IPS DF 6.9 (cell line): ENCODE measurements at regions not wholly inside any gene's neighbourhood (a gene's known extent, or its start where the extent isn't known, plus 50 kb on each side); places are given as distances from the start of the nearest gene placed in this dataset.

Experiments
- DNase-seq: peaks from one replicate; pipeline ENCODE4 v3.0.0-alpha.2; 2013; ENCODE audit warnings: low read depth, low spot score
- H3K27ac ChIP-seq: one replicate; pipeline ENCODE4 v1.5.1; 2013; ENCODE audit warnings: low read length, control low read depth
- H3K27me3 ChIP-seq: 2 replicates; pipeline ENCODE4 v1.6.1; 2013; ENCODE audit warnings: mild to moderate bottlenecking, low read length; ENCODE audit not compliant: control insufficient read depth, insufficient read depth
- H3K36me3 ChIP-seq: 2 replicates; pipeline ENCODE4 v1.6.1; 2013; ENCODE audit warnings: low read length; ENCODE audit not compliant: control insufficient read depth, insufficient read depth
- H3K4me1 ChIP-seq: 2 replicates; pipeline ENCODE4 v1.6.1; 2013; ENCODE audit warnings: low read length; ENCODE audit not compliant: control insufficient read depth, insufficient read depth
- H3K4me3 ChIP-seq: 2 replicates; pipeline ENCODE4 v1.5.1; 2013; ENCODE audit warnings: mild to moderate bottlenecking, low read length
- H3K9me3 ChIP-seq: 2 replicates; pipeline ENCODE4 v1.6.1; 2013; ENCODE audit warnings: low read length, inconsistent platforms; ENCODE audit not compliant: control insufficient read depth, insufficient read depth
- WGBS: extraction: QIAGEN DNeasy Blood & Tissue Kit; methylation state at CpG from one replicate; pipeline ENCODE4 v1.1.7; 2013; ENCODE audit warnings: mixed read lengths, missing lambda C conversion rate; ENCODE audit not compliant: insufficient read length, insufficient coverage; 5-methylcytosine and 5-hydroxymethylcytosine counted together

- Histone ChIP-seq H3K9me3 (no peaks in the 10 kb centered on the region), H3K4me3 (no peak overlapping the region), H3K36me3 (no peaks in the 10 kb centered on the region), H3K27ac (no peak overlapping the region), H3K27me3 (no peaks in the 10 kb centered on the region), H3K4me1 (no peaks in the 10 kb centered on the region)
- no CpG with 5 or more reads among the region's 1 CpG for WGBS
- no peak for DNase-seq
These were observed 128.3 kb downstream of the AXIN2 start for GRCh38 chr17:65433157-65433556.

- Histone ChIP-seq H3K27me3 (no peaks in the 10 kb centered on the region), H3K36me3 (no peaks in the 10 kb centered on the region), H3K4me3 (no peak overlapping the region), H3K4me1 (no peaks in the 10 kb centered on the region), H3K27ac (no peak overlapping the region), H3K9me3 (no peaks in the 10 kb centered on the region)
- no CpG with 5 or more reads among the region's 7 CpGs for WGBS
- no peak for DNase-seq
These were observed 130.3 kb downstream of the AXIN2 start for GRCh38 chr17:65431116-65431515.

GRCh38 chr17:65430209-65430833 lies 131.1 kb downstream of the AXIN2 start:
- Histone ChIP-seq H3K4me1 (no peaks in the 10 kb centered on the region), H3K27me3 (no peaks in the 10 kb centered on the region), H3K9me3 (no peaks in the 10 kb centered on the region), H3K4me3 (no peak overlapping the region), H3K27ac (no peak overlapping the region), H3K36me3 (no peaks in the 10 kb centered on the region)
- no peak for DNase-seq
- no CpG with 5 or more reads among the region's 9 CpGs for WGBS

- H3K4me3 ChIP-seq = no peak overlapping the region
- WGBS = no CpG with 5 or more reads among the region's 9 CpGs
These were observed 137.9 kb downstream of the AXIN2 start for GRCh38 chr17:65423346-65424140.

GRCh38 chr17:65418622-65419021 lies 142.8 kb downstream of the AXIN2 start:
- H3K4me3 ChIP-seq = no peak overlapping the region
- H3K27ac ChIP-seq = no peak overlapping the region
- H3K9me3 ChIP-seq = no peaks in the 10 kb centered on the region
- WGBS = no CpG with 5 or more reads among the region's 3 CpGs
- no peaks in the 10 kb centered on the region for H3K4me1 ChIP-seq
- DNase-seq = no peak
- no peaks in the 10 kb centered on the region for H3K27me3 ChIP-seq
- H3K36me3 ChIP-seq = no peaks in the 10 kb centered on the region

More at GRCh38 chr17:65423346-65424140, 137.9 kb downstream of the AXIN2 start:
- no peak for DNase-seq
- Histone ChIP-seq H3K27ac (no peak overlapping the region), H3K36me3 (no peaks in the 10 kb centered on the region), H3K4me1 (no peaks in the 10 kb centered on the region), H3K9me3 (no peaks in the 10 kb centered on the region), H3K27me3 (no peaks in the 10 kb centered on the region)

GRCh38 chr17:65417406-65418221 lies 143.8 kb downstream of the AXIN2 start:
- no peak for DNase-seq
- no peak overlapping the region for H3K27ac ChIP-seq
- H3K36me3 ChIP-seq = no peaks in the 10 kb centered on the region
- H3K4me3 ChIP-seq = no peak overlapping the region
- no peaks in the 10 kb centered on the region for H3K27me3 ChIP-seq
- H3K4me1 ChIP-seq = no peaks in the 10 kb centered on the region
- WGBS = no CpG with 5 or more reads among the region's 7 CpGs
- no peaks in the 10 kb centered on the region for H3K9me3 ChIP-seq

GRCh38 chr17:65415991-65416390 lies 145.5 kb downstream of the AXIN2 start:
- Histone ChIP-seq H3K4me1 (no peaks in the 10 kb centered on the region), H3K27me3 (no peaks in the 10 kb centered on the region), H3K4me3 (no peak overlapping the region), H3K9me3 (no peaks in the 10 kb centered on the region), H3K27ac (no peak overlapping the region), H3K36me3 (no peaks in the 10 kb centered on the region)
- DNase-seq = no peak
- WGBS = no CpG with 5 or more reads among the region's 5 CpGs

GRCh38 chr17:65413390-65413789 lies 148.1 kb downstream of the AXIN2 start:
- no peaks in the 10 kb centered on the region for H3K36me3 ChIP-seq
- no peak for DNase-seq
- H3K4me3 ChIP-seq = no peak overlapping the region
- H3K4me1 ChIP-seq = no peaks in the 10 kb centered on the region
- WGBS = no CpG with 5 or more reads among the region's 2 CpGs
- no peaks in the 10 kb centered on the region for H3K9me3 ChIP-seq
- H3K27ac ChIP-seq = no peak overlapping the region
- no peaks in the 10 kb centered on the region for H3K27me3 ChIP-seq

GRCh38 chr17:65409381-65409780 lies 152.1 kb downstream of the AXIN2 start:
- Histone ChIP-seq H3K27me3 (no peaks in the 10 kb centered on the region), H3K9me3 (no peaks in the 10 kb centered on the region), H3K27ac (no peak overlapping the region), H3K4me3 (no peak overlapping the region), H3K4me1 (no peaks in the 10 kb centered on the region), H3K36me3 (no peaks in the 10 kb centered on the region)
- DNase-seq = no peak
- no CpG with 5 or more reads among the region's 1 CpG for WGBS

GRCh38 chr17:65408050-65408449 lies 153.4 kb downstream of the AXIN2 start:
- Histone ChIP-seq H3K9me3 (no peaks in the 10 kb centered on the region), H3K4me3 (no peak overlapping the region), H3K4me1 (peaks cover 3% of the 10 kb centered on the region; the same call in 1 of the 2 replicates), H3K27ac (no peak overlapping the region), H3K27me3 (no peaks in the 10 kb centered on the region), H3K36me3 (no peaks in the 10 kb centered on the region)
- DNase-seq = no peak
- WGBS = no CpG with 5 or more reads among the region's 2 CpGs
